HEK293T (cell line): ENCODE measurements at regions not wholly inside any gene's neighbourhood (a gene's known extent, or its start where the extent isn't known, plus 50 kb on each side); places are given as distances from the start of the nearest gene placed in this dataset.

ENCODE experiments used
- FOXK2 ChIP-seq: fragments of 450-650 bp; IDR thresholded peaks from 2 replicates; pipeline ENCODE4 v1.6.1; 2016; ENCODE audit warnings: mild to moderate bottlenecking
- TARDBP ChIP-seq: fragments of 450-650 bp; IDR thresholded peaks from 2 replicates; pipeline ENCODE4 v1.6.1; 2016
- ZNF384 ChIP-seq: fragments of 450-650 bp; IDR thresholded peaks from 2 replicates; pipeline ENCODE4 v1.6.1; 2016

DNA sequence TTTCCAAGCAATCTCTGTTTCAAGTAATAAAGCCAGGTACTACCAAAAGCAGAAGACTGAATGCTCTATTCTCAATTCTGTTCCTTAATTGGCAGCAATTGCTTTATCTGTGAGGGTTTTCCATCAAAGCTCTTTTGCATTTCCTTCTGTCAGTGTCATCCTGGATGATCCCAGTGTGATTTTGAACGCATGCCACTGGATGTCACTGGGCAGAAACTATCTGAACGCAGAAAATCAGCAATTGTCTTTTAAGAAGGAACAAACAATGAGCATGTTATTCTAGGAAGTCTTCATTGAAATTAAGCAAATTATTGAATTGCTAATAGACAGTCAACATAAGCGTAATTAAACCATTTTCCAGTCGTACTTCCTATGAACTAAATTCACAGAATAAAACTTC, 259.0 kb upstream of the REG3G start:
- TF ChIP-seq TARDBP (no peak), ZNF384 (no peak), FOXK2 (no peak)
